Endothelial cell of umbilical vein (primary cell): ENCODE measurements at regions not wholly inside any gene's neighbourhood (a gene's known extent, or its start where the extent isn't known, plus 50 kb on each side); places are given as distances from the start of the nearest gene placed in this dataset.

Source experiments
- EZH2 ChIP-seq: IDR thresholded peaks from 2 replicates; pipeline ENCODE4 v1.6.1; 2012; ENCODE audit warnings: borderline replicate concordance, low read depth, mild to moderate bottlenecking, moderate library complexity, low read length, inconsistent platforms; ENCODE audit not compliant: severe bottlenecking
- FOS ChIP-seq: IDR thresholded peaks from 2 replicates; pipeline ENCODE4 v1.6.1; 2011; ENCODE audit warnings: mild to moderate bottlenecking, low read length, moderate library complexity, borderline replicate concordance; ENCODE audit not compliant: insufficient read depth
- GATA2 ChIP-seq: IDR thresholded peaks from 2 replicates; pipeline ENCODE4 v1.7.0; 2011; ENCODE audit warnings: low read depth, mild to moderate bottlenecking, moderate library complexity, mixed read lengths, low read length; ENCODE audit not compliant: insufficient read length, insufficient read depth
- JUN ChIP-seq: IDR thresholded peaks from 2 replicates; pipeline ENCODE4 v1.6.1; 2011; ENCODE audit warnings: borderline replicate concordance, low read depth; ENCODE audit not compliant: insufficient read length, insufficient read depth
- MYC ChIP-seq: IDR thresholded peaks from one replicate; pipeline ENCODE4 v1.6.1; 2011; ENCODE audit warnings: mild to moderate bottlenecking, low read depth, low read length
- POLR2A ChIP-seq: IDR thresholded peaks from 2 replicates; pipeline ENCODE4 v1.6.1; 2012; ENCODE audit warnings: low read depth, mild to moderate bottlenecking, control low read depth, low read length
- POLR2AphosphoS5 ChIP-seq: IDR thresholded peaks from 2 replicates; pipeline ENCODE4 v1.6.1; 2012; ENCODE audit warnings: low read depth, mild to moderate bottlenecking, control low read depth, low read length, moderate library complexity; ENCODE audit not compliant: insufficient read depth
- TF ChIP-seq, protein P1 (sequence below), 2 donors: IDR thresholded peaks; 1 replicate in 1 of 2; 2 replicates in 1 of 2; pipeline ENCODE4 v1.5.1; 2011; ENCODE audit warnings: low read length in 2 of 2, mild to moderate bottlenecking in 2 of 2, moderate library complexity in 2 of 2, control low read depth in 1 of 2, inconsistent platforms in 1 of 2, low read depth in 1 of 2; ENCODE audit not compliant: insufficient read depth in 1 of 2; ENCODE audit errors: extremely low read depth in 1 of 2
- TF ChIP-seq, protein P2 (sequence below): IDR thresholded peaks from 2 replicates; pipeline ENCODE4 v1.6.1; 2011; ENCODE audit not compliant: insufficient read depth, insufficient read length

DNA sequence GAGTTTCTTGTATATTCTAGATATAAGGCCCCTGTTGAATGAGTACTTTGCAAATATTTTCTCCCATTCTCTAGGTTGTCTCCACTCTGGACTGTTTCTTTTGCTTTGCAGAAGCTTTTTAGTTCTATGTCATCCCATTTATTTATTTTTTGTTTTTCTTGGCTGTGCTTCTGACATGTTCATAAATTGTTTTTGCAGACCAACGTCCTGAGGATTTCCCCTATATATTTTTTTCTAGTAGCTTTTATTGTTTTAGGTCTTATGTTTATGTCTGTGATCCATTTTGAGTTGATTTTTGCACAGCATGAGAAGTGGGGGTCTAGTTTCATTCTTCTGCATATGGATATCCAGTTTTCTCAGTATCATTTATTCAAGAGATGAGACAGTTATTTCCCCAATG, 70.4 kb upstream of the BTG1 start:
- TF ChIP-seq POLR2AphosphoS5 = no peak
- TF ChIP-seq, protein P1, sequence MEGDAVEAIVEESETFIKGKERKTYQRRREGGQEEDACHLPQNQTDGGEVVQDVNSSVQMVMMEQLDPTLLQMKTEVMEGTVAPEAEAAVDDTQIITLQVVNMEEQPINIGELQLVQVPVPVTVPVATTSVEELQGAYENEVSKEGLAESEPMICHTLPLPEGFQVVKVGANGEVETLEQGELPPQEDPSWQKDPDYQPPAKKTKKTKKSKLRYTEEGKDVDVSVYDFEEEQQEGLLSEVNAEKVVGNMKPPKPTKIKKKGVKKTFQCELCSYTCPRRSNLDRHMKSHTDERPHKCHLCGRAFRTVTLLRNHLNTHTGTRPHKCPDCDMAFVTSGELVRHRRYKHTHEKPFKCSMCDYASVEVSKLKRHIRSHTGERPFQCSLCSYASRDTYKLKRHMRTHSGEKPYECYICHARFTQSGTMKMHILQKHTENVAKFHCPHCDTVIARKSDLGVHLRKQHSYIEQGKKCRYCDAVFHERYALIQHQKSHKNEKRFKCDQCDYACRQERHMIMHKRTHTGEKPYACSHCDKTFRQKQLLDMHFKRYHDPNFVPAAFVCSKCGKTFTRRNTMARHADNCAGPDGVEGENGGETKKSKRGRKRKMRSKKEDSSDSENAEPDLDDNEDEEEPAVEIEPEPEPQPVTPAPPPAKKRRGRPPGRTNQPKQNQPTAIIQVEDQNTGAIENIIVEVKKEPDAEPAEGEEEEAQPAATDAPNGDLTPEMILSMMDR (IDR thresholded peaks at IDR 0.05; ENCODE audit: extremely low read depth in 1 of 2, insufficient read depth in 1 of 2, low read depth in 1 of 2, low read length in 2 of 2) = no peak
- TF ChIP-seq, protein P2, sequence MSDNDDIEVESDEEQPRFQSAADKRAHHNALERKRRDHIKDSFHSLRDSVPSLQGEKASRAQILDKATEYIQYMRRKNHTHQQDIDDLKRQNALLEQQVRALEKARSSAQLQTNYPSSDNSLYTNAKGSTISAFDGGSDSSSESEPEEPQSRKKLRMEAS = no peak
- TF ChIP-seq POLR2A = no peak
- TF ChIP-seq FOS = no peak
- TF ChIP-seq MYC = no peak
- no peak for TF ChIP-seq EZH2
- no peak for TF ChIP-seq JUN
- no peak for TF ChIP-seq GATA2
